CD4-positive, alpha-beta T cell treated with Interleukin-1 beta for 1 hour (primary cell): ENCODE measurements at regions not wholly inside any gene's neighbourhood (a gene's known extent, or its start where the extent isn't known, plus 50 kb on each side); places are given as distances from the start of the nearest gene placed in this dataset.

Source experiments
- DNase-seq, 2 donors: peaks; one replicate each; pipeline ENCODE4 v3.0.0-alpha.2; 2020 to 2022

DNA sequence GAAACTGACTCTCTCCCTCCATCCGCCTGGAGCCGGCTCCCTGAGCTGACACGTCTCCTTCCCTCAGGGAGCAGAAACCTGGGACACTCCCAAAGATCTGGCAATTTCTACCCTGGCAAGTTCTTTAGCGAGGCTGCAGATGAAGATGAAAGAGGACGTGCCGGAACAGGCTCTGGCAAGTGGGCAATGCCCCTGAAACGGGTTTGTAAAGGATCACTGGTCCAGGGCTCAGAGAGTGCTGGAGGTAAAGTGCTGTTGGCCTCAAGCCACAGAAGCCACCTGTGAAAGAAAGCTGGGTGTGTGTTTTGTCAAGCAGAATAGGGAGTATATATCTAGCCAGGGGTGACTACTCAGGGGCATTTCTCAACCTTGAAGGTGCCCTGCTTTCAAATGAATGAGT, 131.4 kb upstream of the ATP6AP2 start:
- no peak for DNase-seq

DNA sequence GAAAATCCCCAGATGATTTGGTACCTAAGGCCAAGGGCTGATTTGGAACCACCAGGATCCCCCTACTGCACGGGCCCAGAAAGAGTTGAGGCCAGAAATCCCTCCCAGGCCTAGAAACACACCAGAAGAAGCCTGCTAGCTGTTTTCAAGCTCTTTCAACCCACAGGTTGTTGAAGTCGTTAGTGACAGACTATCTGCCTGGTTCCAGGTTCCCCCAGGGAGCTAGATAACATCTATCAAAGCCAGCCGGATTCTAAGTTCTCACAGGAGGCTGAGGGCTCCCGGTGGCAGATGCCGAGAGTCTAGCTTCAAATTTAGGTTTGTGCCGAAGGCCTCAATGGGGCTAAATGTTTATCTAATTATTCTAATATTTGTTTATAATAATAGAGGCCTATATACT, 132.0 kb upstream of the ATP6AP2 start:
- DNase-seq: no peak

DNA sequence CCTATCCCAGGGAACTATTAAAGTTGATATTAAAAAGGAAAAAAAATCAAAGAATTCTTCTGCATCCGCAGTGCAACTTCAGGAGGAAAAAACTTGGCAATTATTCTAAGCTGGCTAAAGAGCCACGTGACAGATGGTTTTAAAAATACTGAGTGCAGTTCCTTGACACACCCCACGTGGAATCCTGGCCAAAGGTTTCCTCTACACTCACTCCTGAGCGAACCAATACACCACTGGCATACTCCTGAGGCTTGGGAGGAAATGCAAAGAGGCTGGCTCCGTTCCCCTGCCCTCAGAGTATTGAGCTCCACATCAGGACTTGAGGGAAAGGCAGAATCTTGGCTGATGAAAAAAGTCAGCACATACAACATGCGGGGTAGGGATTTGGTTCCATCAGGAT, 133.8 kb upstream of the ATP6AP2 start:
- no peak for DNase-seq

DNA sequence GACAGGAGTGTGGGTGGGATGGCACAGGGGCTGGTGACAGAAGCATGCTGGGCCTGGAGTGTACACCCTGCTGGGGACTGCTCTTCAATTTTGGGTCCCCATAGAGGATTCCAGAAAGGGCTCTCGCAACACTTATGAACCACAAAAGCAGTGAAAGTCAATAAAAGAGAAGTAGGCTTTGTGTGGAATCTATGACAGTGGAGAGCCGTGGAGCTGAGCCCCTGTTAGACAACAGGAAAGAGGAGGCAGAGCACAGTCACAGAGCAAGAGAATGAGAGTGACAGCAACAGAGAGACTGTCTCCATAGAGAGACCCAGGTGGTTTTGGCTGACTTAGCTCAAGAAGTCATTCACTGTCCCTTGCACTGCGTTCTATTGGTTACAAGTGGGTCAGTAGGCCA, 135.1 kb upstream of the ATP6AP2 start:
- no peak for DNase-seq

DNA sequence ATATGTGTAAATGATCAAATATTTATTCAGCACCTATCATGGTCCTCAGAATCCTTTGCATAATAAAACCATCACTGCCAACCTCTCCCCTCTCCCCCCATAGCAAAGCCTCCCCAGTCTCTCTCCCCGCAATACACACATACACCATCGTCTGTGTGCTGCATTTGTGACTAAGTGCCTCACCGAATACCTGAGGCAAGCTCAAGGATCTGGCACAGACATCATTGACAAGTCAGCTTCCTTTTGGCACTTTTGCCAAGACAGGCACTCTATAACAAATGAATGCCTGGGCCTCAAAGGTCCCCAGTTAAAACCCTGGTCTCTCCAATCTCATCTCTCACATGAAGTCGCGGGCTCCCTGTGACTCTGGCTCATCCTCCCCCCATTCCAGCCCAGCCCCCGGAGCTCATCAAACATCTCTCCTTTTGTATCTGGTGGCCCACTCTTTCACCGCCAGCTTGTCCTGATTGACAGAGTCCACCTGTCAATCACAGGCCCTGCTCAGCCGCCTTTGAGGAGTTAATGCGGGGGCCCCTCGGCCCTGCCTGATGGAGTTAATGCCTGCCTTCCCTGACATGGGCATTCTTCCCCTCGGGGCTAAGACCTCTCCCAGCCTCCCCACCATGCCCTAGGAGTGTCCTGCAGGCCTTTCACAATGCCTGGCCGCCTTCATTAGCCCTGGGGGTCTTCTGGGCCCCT, 135.8 kb upstream of the ATP6AP2 start:
- DNase-seq: no peak

DNA sequence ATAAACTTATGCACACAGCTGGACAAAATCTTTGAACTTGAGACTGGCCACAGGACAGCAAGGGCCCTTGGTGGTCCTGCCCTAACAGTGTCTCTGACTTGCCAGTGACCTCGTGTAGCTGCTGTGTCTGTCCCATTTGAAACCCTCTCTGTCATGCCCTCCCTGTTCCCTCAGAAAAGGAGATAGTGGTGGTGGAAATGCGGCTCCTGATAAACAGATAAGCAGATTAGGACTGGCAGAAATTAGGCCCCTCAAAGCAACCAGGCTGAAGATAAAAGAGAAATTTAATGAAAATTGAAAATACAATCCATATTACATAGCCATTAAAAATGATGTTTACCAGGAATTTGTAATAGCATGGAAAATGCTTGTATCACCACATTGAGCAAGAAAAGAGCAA, 136.6 kb upstream of the ATP6AP2 start:
- no peak for DNase-seq

DNA sequence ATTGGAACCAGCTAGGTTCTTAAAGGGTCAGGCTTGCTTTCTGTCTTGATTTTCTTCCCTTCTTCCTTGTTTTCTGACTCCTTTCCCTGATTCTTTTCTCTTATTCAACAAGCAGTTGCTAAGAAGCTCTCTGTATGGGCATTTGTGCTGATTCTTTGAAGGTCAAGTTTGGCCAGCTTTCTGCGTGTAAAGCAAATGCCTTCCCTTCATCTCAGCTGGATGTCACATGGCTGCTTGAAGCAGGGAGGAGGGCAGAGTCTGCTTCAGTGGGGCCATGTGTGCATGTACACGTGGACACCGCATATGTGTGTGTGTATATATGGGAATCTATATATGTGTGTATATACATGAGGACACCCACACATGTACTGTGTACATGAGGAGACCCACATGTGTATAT, 139.9 kb upstream of the ATP6AP2 start:
- no peak for DNase-seq

DNA sequence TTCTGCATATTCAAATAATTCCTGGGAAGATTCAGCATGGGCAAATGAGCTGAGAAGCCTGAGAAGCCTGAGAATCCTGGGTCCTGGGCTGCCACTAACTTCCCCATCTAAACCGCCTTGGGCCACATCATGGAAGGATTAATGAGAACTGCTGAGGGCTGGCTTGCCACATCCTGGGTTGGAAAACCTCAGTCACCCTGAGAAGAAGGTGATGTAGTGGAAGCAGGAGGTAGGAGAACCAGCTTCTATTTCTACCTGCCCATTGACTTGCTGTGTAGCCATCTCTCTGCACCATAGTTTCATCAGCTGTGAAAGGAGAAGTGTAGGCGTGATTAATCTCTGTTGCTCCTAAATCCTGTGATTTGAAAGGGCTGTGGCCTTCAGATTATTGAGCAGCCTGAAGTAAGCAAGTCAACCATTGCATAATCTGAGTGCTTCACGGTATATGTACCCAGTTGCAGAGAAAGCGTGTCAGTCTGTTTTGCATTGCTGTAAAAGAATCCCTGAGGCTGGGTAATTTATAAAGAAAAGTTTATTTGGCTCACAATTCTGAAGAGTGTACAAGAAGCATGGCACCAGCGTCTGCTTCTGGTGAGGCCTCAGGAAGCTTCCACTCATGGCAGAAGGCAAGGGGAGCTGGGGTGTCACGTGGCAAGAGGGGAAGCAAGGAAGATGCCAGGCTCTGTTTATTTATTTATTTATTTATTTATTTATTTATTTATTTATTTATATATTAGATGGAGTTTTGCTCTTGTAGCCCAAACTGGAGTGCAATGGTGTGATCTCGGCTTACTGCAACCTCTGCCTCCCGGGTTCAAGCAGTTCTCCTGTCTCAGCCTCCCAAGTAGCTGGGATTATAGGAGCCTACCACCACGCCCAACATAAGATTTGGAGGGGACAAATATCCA, 140.9 kb upstream of the ATP6AP2 start:
- DNase-seq: no peak

DNA sequence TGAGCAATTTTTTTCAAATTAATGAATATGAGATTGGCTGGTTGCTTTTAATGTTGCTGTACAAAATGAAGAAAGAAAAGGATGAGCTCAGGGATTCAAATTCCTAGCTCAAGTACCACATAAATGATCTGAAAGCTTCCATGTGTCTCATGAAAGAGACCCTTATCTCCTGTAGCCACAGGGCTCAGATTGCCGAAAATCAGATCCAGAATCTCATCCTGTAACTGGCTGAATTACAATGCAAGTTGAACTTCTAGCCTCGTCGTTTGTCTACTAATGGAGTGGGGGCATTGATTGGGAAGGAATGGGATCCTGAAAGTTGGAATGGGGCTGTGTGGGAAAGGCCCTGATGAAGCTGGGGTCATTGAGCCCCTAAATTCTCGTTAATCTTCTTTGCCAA, 143.4 kb upstream of the ATP6AP2 start:
- DNase-seq: no peak

DNA sequence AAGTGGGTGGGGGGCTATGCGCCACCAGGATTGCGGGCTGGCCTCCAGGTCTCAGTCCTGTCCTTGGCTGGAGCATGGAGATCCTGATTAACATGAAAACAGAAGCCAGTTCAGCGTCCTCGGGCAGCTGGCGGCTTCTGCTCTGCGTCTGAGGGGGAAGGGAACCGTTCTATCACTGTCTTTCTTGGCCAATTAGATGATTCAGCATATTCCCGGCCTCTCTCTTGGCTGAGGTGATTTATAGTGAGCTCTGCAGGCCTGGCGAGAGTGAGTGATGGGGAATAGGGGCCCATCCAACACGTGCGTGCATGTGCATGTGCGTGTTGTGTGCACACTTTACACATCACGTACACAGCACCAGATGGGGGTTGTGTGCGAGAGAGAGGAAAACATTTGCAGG, 145.8 kb upstream of the ATP6AP2 start:
- DNase-seq: no peak

DNA sequence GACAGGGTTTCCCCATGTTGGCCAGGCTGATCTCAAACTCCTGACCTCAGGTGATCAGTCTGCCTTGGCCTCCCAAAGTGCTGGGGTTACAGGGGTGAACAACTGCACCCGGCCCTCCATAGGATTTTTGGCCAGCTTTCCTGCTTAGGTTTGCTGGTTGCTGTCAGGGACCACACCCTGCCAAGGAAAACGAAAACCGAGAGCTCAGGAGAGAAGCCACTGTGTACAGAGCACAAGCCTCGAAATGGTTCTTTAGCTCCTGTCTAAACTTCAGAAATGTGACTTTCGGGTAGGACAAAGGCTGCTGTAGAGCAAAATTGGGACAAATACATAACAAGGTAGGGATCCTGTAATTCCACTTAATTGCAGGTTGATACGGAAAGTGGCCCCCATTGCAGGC, 146.3 kb upstream of the ATP6AP2 start:
- no peak for DNase-seq

DNA sequence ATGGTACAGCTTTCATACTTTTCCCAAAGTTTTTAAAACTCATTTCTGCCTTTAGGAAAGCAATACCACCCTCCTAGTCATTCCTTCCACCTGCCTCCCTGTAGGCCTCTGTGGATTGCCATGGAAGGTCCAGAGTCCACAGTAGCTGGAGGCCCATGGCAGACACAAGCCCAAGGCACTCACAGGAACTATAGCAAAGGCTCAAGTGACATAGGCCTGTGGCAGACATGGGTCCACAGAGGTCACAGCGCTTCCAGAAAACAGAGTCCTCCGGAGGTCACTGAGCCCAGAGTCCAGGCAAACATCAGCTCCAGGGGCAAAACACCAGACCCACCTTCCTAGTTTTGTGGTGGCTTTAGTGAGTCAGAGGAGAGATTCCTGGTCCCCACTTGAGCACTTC, 147.6 kb upstream of the ATP6AP2 start:
- DNase-seq: no peak

DNA sequence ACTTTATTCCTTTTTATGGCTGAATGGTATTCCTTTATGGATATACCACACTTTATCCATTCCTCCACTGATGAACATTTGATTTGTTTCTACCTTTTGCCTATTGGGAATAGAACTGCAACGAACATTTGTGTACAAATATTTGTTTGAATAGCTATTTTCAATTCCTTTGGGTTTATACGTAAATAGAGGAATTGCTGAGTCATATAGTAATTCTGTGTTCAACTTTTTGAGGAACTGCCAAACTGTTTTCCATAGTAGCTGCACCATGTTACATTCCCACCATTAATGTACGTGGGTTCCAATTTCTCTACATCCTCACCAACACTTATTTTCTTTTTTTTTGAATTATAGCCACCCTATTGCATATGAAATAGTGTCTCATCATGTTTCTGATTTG, 156.5 kb upstream of the ATP6AP2 start:
- no peak for DNase-seq

DNA sequence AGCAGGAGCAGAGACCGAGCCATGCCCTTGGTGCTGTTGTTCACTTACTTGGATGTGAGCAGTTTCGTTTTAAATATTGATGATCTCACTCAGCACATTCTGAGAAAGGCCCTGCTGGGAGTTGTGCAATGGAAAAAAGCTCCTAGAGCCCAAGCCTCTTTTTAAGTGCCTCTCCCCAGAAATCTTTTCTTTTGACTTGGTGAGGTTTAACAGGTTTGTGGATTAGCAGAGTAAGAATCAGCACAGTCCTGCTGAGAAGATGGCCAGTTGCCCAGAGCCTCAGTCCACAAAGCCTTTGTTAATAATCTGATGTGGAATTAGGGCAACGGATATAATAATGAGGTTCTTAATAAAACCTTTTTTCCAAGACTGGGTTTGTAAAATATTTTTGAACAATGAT, 157.5 kb upstream of the ATP6AP2 start:
- DNase-seq: no peak

DNA sequence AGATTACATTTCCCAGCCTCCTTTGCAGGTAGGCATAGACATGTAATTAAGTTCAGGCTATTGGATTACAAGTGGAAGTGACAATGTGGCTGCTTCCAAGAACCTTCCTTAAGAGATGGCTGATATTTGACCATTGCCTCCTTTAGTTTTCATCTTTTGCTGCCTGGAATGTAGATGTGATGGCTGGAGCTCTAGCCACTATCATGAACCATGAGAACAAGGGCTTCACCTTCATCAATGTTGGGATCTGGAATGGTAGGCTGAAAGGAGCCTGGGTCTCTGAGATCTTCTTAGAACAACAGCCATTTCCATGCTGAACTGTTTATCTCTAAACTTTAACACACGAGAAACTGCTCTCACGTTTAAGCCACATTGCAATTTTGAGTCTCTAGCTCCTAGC, 158.7 kb upstream of the ATP6AP2 start:
- DNase-seq: no peak

DNA sequence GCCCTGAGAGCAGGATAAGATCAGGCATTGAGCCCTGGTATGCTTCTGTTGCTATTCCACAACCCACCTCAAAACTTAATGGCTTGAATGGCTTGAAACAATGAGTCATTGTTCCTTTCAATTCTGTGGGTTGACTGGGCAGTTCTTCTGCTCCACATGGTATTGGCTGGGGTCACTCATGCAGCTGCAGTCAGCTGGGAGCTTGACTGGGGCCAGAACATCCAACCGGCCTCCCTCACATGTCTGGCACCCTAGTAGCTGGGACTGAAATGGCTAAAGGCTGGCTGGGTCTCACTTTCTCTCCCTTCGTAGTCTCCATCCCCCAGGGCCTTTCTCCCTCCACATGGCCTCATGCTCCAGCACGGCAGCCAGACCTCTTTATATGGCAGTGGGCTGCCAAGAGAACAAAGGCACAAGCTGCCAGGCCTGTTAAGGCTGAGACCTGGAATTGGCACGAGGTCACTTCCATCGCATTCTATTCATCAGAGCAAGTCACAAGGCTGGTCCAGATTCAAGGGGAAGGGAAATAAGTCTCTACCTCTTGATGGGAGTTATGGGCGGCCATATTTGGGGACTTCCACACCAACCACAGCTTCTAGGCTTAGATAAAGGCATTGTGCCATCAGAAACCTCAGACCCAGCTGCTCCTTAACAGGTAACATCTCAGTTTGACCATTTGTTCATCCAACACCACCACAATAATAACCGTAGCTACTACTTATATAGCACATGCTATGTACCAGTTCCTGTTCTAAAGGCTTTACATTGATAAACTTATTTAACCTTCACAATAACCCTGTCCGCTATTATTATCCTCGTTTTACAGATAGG, 159.7 kb upstream of the ATP6AP2 start:
- DNase-seq: no peak

DNA sequence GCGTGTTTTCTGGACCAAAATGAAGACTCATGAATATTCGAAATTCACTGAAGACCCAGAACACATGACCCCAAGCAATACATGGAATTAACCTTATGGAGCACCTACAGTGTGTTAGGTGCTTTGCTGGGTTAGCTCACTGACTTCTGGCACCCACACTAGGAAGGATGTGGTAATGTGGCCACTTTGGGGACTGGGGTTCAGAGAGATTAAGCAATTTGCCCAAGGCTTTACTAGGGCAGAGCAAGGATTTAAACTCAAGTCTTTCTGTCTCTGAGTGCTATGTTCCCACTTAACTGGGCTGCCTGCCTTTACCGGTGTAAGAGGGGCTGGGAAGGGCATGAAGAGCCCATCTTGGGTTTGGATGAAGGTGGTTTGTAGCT, 162.0 kb upstream of the ATP6AP2 start:
- DNase-seq: peak; percentile 9 to 21

DNA sequence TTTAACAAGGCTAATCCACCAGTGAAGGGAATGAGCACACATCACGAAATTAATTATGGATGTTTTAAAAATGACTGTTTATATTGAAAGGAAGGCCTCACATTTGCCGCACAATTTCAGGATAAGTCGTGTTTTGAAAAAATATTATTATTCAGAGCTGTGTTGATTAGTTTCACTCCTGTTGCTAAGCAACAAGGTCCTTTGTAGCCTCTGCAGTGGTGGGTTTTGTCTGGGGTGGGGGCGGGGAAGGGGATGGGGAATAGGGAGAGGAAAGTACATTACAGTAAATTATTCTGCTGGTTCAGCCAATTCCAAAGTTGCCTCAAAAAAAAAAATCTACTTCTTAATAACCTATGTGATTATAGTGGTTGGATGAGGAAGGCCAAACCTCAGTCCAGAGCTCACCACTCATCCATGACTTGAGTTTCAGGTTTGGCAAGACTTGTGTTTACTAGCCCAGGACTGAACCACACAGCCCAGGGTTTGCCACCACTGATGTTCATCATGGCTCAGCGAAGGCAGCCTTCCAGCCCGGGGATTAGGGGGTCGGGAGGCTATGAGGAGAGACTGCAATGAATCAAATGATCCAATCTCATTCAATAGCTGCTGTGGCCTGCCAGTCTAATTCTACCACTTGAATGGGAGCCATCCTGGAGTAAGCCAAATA, 162.5 kb upstream of the ATP6AP2 start:
- no peak for DNase-seq

DNA sequence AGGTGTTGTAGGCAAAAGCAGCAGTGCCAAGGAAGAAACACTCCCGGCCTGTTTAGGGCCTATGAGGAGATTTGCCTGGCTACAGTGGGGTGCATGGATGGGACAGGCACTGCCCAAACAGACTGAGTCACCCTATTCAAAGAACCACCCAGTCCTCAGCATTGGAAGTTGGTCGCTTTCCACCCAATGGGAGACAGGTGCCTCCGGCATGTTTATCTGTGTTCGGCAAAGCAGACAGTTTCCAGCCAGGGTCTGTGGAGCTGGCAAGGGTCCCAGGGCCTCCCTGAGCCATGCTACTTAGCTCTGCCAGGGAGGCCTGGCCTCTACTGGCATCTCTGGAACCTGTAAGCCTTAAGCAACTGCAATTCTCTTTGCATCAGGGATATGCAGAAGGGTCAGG, 165.1 kb upstream of the ATP6AP2 start:
- DNase-seq: no peak

DNA sequence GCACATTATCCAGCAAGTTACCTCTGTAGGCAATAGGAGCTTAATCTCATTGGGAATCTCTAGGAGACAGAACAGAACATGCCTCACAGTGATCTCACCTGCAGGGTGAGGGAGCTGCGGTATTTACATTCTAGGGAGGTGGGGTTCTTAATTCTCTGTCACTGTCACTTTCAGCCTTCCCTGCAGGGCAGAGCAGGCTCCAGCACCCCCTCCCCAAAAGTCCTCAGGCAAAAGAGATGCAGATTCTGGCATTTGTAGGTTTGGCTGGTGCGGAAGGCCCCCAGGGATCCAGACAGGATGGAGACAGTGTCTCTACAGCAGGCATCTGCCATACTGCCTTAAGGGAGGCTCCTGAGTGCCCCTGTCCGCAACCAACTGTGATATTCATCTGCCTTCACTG, 166.4 kb upstream of the ATP6AP2 start:
- DNase-seq: no peak

DNA sequence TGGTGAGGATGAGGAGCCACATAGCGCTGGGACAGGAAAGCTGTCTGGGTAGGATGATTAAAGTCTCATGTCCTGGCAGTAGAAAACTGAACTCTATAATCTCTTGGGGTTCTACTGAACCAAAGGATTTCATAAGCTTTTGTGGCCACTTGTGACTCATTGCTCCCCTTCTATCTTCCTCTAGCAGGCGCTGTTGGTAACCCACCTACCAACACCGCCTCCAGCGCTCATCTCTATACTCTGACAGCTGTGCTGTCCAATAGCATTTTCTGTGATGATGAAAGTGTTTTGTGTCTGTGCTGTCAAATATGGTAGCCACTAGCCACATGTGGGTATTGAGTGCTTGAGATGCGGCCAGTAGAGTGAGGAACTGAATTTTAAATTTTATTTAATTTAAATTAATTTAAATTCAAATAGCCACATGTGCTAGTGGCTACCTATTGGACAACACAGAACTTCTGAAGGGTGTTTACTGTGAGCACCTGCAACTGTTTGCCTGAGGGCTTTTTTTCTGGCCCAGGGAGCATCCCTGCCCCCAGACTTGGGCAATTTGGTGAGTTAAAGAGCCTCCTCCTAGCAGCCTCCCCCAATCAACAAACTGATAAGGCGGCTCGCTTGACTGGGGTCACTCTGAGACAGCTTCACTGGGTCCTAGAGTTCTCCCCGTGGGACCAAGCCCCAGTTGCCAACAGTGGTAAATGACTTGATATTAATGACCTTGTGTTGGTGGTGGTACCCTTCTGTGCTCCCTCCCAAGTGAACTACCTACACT, 169.2 kb upstream of the ATP6AP2 start:
- peak in 1 of 2 donors; percentile 12 for DNase-seq

DNA sequence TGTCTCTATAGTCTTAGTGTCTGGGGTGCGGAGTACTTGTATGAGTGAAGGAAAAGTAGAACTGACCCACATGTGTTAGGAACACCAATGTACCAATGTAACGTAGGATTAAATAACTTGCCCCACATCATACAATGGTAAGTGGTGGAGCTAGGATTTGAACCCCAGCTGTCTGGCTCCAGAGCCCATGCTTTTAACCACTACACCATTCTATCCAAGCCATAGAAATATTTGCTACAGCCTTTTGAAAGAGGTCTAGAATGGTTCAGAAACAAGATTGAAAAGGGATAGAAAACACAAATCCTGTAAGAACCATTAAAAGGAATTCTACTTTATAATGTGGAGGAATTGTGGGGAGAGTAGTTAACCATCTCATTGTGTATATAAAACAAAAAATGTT, 169.9 kb upstream of the ATP6AP2 start:
- DNase-seq: no peak
